ENCODE measurements at regions not wholly inside any gene's neighbourhood (a gene's known extent, or its start where the extent isn't known, plus 50 kb on each side); places are given as distances from the start of the nearest gene placed in this dataset.
"Not testable (repeated sequence)": the region's sequence is repeated elsewhere in the genome, so short reads cannot be mapped to it uniquely, and the experiment has no call there.

GRCh38 chr5:5831622-5832021 lies 409.1 kb downstream of the ICE1 start:
- DNase-seq: not testable (repeated sequence)

GRCh38 chr5:5828619-5829018 lies 406.1 kb downstream of the ICE1 start:
- no peak for DNase-seq

- DNase-seq: no peak
Observed at GRCh38 chr5:5826911-5827310, 404.4 kb downstream of the ICE1 start.

- no peak for DNase-seq
Observed at GRCh38 chr5:5822729-5823257, 400.3 kb downstream of the ICE1 start.

DNA sequence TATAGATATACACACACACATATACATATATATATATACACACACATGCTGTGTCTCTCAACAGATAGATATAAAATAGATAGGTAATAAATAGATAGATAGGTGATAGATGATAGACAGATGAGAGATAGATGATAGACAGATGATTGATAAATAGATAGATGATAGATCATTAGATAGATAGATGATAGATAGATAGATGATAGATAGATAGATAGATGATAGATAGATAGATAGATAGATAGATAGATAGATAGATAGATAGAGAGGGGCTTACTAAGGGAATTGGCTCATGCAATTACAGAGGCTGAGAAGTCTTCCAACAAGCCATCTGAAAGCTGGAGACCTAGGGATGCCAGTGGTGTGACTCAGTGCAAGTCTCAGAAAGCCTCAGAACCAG lies 394.5 kb downstream of the ICE1 start:
- no peak for DNase-seq

DNA sequence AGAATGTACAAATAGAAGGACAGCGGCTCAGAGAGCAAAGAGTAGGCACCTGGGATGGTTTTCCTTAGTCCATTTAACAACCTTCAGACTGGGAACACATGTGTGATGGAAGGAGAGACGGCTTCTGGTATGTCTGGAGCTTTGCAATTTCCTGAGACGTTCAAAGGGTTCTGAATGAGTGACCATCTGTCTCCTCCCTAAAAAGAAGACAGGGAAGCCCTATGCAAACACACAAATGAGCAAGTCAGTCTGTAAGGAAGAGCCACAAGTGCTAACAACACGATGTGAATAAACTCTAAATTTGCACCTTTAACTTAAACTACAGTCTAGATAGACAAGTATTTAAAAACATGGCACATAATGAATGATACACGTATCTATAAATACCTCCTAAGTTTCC lies 391.0 kb downstream of the ICE1 start:
- DNase-seq: no peak

DNA sequence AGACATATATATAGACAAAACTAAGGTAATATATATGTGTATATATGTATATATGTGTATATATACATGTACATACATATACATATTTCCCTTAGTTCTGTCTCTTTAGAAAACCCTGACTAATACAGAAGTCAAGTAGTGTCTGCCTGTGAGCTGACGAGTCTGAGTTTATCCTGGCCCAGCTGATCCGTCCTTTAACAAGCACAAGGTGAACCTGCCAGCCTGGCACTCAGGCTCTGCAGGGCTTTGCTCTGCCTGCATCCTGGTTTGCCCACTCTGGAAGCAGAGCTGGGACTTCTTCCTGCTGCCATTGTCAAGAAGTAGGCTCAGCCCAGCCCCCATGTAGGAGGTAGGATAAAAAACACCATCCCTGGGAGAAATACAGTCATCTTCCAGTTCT lies 388.0 kb downstream of the ICE1 start:
- DNase-seq: no peak

DNA sequence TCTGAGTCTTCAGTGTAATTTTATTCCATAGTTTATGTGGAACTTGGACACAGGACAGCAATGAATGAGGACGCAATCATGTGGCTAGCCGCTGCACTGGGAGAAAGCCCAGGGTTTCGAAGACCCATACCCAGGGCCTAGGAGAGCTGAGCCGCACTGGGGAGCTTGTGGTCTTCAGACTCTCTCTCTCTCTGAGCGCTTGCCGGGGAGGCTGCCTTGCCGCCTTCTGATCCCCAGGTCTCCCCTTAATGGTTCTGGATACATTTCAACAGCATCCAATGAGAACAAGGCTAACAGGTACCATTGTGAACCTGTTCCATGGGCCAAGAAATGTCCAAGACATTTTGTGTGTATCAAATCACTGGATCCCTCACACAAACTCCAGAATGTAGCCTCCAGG lies 383.4 kb downstream of the ICE1 start:
- no peak for DNase-seq

DNA sequence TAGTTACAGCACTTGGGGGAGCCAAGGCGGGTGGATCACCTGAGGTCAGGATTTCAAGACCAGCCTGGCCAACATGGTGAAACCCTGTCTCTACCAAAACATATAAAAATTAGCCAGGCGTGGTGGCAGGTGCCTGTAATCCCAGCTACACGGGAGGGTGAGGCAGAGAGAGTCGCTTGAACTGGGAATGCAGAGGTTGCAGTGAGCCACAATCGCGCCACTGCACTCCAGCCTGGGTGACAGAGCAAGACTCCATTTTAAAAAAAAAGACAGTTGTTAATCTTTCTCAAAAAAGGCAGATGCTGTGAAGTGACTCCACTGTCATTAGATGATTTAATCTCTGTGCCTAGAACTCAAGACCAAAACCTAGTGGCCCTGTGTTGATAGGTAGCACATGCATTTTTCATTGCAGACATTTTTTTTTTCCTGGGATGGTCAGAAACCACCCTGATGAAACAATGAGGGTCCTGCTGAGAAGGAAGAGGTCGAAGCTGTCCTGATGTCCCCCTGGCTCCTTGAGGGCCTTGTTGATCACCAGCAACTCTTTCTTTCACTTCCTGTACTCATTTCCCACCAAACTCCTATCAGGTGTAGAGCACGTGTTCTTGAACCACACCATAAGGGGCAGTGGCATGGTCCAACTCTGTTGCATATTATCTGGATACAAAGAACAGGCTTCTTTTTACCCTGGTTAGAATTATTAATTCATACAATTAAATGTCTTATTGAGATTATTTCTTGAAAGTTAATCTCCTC lies 382.2 kb downstream of the ICE1 start:
- DNase-seq: no peak

DNA sequence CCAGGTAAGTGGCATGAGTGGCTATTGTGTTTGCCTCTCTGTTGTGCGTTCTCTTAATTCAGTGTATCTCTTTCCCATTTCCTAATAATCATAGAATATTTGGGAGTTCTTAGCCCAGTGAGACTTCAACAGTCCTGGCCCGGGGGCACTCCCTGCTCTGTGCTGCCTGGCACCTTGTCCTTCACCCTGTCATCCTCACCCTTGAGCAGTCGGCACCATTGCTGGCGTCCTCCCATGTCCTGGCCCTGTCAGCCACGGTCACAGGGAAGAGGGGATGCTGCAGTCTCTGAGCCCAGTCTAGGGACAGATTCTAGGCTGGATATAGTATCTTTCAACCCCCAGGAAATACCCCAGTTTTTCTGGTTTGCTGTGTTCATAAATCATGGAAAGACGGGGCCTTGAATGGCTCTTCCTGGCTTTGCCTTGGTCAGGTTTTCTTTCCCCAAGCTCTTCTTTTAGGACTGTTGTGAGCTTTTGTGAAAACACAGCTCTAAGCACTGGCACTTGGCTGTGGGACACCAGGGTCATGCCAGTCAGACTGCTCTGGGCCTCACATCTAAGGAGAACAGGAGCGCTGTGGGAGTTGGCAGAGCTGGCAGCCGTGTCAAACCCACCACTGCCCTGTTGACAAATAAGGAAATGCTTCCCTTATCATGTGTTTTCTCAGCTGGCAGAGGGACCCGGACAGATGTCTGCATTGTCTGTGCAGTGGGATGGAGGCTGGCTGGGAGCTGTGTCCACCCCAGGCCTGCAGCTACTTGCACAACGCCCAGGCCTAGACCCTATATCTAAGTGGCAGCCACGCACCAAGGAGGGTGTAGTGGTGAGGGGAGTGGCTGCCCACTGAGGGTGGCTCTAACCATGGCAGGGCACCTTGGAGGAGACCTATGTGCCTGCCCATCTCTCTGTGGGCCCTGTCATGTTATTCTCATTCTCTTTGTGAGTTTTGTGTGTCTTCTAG lies 378.6 kb downstream of the ICE1 start:
- DNase-seq: no peak

DNA sequence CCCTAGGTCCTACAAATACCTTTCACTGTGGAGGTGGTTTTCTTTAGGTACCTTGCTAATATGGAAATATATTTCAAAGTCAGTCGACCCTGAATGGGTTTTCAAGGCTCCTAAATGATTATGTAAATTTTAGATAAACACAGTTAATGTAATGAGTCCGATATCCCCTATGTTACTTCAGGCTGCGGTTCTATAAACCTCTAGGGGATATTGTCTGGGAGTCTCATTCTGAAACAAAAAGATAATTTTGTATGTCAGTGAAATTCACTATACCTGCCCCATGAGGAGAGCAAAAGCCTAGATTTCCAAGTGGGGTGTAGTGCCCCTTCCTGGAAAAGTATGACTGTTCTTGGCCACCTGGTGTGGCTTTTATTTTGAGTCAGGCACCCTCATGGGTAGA lies 377.3 kb downstream of the ICE1 start:
- DNase-seq: no peak

- no peak for DNase-seq
Observed at GRCh38 chr5:5799229-5799628, 376.8 kb downstream of the ICE1 start.

DNA sequence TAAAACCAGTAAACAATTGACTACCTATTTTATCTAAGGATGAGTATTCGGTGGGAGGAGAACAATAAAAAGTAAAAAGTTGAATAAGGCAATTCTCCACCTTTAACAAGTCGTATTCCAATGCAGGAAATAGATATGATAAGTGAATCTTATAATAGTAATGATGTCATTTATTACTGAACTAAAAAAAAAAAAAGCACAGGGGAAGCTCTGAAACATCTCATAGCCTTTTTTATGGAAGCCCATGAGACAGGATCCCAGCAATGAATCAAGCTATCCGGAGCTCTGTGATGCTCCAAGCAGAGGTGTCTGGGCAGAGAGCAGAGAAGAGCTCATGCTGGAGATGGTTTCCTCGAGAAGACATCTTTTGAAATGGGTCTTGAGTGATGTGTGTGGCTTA lies 376.0 kb downstream of the ICE1 start:
- DNase-seq: no peak

- no peak for DNase-seq
Observed at GRCh38 chr5:5798041-5798440, 375.6 kb downstream of the ICE1 start.

DNA sequence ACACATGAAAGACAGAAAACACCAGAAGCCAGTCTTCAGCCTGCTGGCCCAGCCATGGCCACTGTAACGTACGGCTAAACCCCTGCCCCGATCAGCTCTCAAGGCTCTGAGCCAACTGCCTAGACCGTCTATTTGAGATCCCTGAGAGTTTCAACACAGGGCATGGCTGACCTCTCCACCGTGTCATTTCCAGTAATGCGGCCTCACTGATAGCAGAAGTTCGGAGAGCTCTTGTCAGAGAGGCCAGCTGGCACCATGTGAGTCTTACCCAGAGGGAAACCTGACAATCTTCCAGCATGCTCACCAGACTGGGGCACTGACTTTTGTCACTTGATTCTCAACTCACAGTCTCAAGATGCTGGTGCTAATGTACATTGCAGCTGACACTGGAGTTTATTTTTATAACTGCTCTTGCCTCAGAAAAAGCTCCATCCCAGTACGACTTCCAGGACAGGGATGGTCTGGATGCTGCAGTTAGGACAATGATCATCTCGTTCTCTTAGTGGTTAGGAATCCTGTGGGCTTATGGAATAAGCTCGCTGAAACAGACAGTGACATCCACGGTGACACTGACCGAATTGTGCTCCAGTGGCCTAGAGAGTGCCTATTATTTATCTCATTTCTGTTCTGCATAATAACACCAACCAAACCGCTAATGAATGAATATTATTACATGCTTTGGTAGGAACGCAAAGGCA lies 372.7 kb downstream of the ICE1 start:
- DNase-seq: no peak

DNA sequence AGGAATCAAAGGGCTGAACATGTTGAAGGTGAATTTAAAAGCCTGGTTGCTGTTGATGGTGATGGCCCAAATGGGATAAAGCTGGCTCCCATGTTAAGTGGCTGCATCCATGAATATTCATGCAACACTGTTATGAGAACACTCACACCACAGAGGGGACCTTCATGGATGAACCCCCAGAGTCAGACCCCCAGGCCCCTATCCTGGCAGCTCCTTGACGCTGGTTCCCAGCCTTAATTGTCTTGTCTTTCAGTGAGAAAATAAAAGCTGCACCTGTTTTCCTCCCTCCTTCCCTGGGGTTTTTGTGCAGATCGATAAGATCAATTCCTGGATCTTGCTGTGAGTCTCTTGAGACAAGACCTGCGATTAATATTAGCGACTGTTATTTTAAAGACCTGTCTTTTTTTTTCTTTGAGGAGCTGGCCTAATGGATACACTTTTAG lies 371.7 kb downstream of the ICE1 start:
- no peak for DNase-seq

- DNase-seq: no peak
Observed at GRCh38 chr5:5793242-5794117, 371.0 kb downstream of the ICE1 start.

DNA sequence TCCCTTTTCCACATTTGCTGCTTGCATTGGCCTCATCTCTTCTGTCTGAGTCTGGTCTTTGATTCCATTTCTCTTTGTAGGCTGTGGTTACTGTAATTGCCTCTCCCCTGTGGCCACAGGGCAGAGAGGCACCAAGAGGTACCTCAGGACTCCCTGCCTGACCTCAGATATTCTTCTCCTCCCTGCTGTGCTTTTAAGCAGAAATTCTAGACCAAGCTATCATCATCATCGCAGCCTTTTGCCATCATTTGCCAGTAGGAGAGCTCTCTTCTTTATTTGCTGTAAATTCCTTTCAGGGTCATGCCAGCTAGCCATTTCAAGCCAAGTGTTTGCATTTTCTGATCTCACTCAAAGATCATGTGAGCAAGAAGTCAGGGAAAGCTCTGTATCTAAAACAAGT lies 369.6 kb downstream of the ICE1 start:
- DNase-seq: no peak

DNA sequence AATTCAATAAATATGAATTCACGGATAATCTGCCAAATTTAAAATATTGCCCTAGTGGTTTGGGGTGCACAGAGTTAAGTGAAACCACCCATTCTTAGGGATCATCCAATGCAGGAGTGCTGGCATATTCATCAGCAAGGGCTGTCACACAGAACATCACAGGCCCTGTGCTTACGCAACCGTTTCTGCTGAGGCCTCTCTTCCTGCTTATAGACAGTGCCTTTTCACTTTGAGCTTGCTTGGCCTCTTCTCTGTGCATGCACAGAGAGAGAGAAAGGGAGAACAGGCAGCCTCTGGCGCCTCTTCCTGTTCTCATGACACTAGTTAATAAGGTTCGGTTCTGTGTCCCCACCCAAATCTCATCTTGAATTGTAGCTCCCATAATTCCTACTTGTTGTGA lies 366.3 kb downstream of the ICE1 start:
- DNase-seq: no peak

GRCh38 chr5:5787373-5787772 lies 364.9 kb downstream of the ICE1 start:
- DNase-seq: no peak

GRCh38 chr5:5784101-5784500 lies 361.6 kb downstream of the ICE1 start:
- DNase-seq: no peak

- DNase-seq: no peak
Observed at GRCh38 chr5:5783021-5783420, 360.5 kb downstream of the ICE1 start.
